Left lung (tissue), 4 donors: ENCODE measurements at regions not wholly inside any gene's neighbourhood (a gene's known extent, or its start where the extent isn't known, plus 50 kb on each side); places are given as distances from the start of the nearest gene placed in this dataset.
A peak's percentile ranks its signal among the peaks of the same experiment; 100 is the strongest.
"Not testable (repeated sequence)": the region's sequence is repeated elsewhere in the genome, so short reads cannot be mapped to it uniquely, and the experiment has no call there.

Source experiments
- ATAC-seq: fragments of 200-7000 bp; cut with Tn5 transposase; one replicate; pipeline ENCODE4 v1.9.1; 2020; ENCODE audit warnings: moderate library complexity
- DNase-seq, 4 donors: peaks; one replicate each; pipeline ENCODE4 v3.0.0-alpha.2; 2013 to 2020
- H3K27ac ChIP-seq, 2 donors: fragments of 200-600 bp; sonication (generic) in 1 of 2; one replicate each; pipeline versions ENCODE4 v1.5.0 to v1.8.0; 2020 to 2021
- H3K27me3 ChIP-seq, 2 donors: fragments of 200-600 bp; sonication (generic) in 1 of 2; one replicate each; pipeline versions ENCODE4 v1.5.0 to v1.8.0; 2020 to 2021
- H3K36me3 ChIP-seq, 2 donors: fragments of 200-600 bp; sonication (generic) in 1 of 2; one replicate each; pipeline versions ENCODE4 v1.5.0 to v1.8.0; 2020 to 2021
- H3K4me1 ChIP-seq, 2 donors: fragments of 200-600 bp; one replicate each; pipeline ENCODE4 v1.8.0; 2021
- H3K4me3 ChIP-seq, 2 donors: fragments of 200-600 bp; sonication (generic) in 1 of 2; one replicate each; pipeline versions ENCODE4 v1.5.0 to v1.8.0; 2020 to 2021; ENCODE audit warnings: mild to moderate bottlenecking in 1 of 2
- H3K9me3 ChIP-seq, 2 donors: fragments of 200-600 bp; sonication (generic) in 1 of 2; one replicate each; pipeline versions ENCODE4 v1.5.0 to v1.8.0; 2020 to 2021
- intact Hi-C, 2 donors: fragments of 100-400 bp; cut with DNase I; formaldehyde crosslinking; loops; one replicate each; pipeline versions ENCODE4 v1.11.2 to v1.14.2; 2022
- TF ChIP-seq, protein P1 (sequence below), 2 donors: fragments of 200-600 bp; sonication (generic) in 1 of 2; IDR thresholded peaks; one replicate each; pipeline versions ENCODE4 v1.5.0 to v1.8.0; 2021; ENCODE audit warnings: antibody characterized with exemption in 2 of 2
- donor health status: DM: no; HTN: yes; CAD: no.
- donor health status: DM: no; HTN: no; CAD: no.

DNA sequence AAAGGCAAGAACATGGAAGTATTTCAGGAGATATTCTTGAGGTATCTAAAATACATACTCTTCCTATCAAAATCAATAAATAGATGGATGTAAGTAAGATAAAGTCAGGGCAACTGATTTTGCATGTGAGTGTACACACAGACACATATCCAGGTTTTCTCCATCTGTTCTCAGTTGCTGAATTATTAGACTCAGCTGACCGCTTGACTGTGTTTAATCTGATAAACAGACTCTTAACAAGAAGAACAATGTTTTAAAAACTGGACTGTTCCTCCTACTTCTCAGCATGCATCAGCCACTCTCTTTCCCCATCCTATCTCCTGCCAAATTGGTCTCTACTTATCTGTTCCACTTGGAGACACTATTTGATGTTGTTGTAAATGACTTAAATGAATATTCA is 73.5 kb downstream of the GOLGA8G start:
- Histone ChIP-seq H3K27me3 (peaks cover 22 to 34% of the 10 kb centered on the region in 2 donors), H3K27ac (no peak overlapping the region), H3K4me1 (no peaks in the 10 kb centered on the region), H3K4me3 (no peak overlapping the region), H3K36me3 (no peaks in the 10 kb centered on the region), H3K9me3 (no peaks in the 10 kb centered on the region)
- intact Hi-C loops: no loop called here
- no peak for DNase-seq
- no peak for ATAC-seq
- TF ChIP-seq, protein P1, sequence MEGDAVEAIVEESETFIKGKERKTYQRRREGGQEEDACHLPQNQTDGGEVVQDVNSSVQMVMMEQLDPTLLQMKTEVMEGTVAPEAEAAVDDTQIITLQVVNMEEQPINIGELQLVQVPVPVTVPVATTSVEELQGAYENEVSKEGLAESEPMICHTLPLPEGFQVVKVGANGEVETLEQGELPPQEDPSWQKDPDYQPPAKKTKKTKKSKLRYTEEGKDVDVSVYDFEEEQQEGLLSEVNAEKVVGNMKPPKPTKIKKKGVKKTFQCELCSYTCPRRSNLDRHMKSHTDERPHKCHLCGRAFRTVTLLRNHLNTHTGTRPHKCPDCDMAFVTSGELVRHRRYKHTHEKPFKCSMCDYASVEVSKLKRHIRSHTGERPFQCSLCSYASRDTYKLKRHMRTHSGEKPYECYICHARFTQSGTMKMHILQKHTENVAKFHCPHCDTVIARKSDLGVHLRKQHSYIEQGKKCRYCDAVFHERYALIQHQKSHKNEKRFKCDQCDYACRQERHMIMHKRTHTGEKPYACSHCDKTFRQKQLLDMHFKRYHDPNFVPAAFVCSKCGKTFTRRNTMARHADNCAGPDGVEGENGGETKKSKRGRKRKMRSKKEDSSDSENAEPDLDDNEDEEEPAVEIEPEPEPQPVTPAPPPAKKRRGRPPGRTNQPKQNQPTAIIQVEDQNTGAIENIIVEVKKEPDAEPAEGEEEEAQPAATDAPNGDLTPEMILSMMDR (IDR thresholded peaks at IDR 0.05): no peak

- ATAC-seq, intact Hi-C loops: not testable (repeated sequence)
Measured at GRCh38 chr15:28457396-28457932, 75.3 kb downstream of the GOLGA8G start.

DNA sequence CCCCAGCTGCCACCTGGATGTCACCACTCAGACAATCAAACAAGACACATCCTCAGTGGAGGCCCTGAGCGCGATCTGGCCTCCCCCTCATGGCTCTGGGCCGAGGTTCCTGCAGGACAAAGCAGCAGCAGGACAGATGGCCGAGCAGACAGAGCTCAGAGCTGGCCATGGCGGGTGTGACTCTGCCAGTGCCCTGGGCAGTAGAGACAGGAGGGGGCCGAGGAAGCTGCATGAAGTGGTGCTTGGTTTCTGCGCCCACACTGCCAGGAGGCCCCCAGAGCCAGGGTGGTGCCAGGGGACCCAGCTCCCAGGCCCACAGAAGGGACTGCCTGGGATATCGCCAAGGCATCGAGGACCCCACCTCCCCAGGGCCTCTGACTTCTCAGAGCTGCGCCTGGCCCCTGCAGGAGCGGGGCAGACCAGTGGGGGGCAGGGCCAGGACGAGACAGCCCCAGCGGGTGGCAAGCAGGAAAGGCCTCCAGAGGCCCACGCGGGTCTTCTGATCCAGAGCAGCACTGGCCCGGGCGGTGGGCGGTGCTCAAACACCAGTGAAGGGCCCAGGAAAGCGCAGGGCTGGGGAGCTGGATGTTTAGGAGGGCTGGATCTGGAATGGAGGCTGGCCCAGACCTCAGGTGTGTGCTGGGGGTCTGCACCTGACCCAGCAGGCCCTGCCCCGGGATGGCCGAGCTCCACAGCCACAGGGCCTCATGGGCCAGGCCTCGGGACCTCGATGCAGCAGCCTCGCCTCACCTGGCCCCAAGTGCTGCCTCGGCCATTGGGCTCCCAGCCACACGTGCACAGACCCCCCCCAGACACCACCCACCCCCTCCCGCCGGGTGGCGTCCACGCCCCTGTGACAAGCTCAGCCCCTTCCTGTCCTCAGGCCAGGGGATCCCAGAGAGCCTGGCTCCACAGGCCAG is 76.0 kb downstream of the GOLGA8G start:
- H3K27me3 ChIP-seq: peaks cover 22 to 38% of the 10 kb centered on the region in 2 donors
- no peak overlapping the region for H3K4me3 ChIP-seq
- no peak for ATAC-seq
- peak in 2 of 4 donors; percentile 40 to 84 for DNase-seq
- H3K27ac ChIP-seq: no peak overlapping the region
- intact Hi-C loops: no loop called here
- H3K36me3 ChIP-seq: no peaks in the 10 kb centered on the region
- TF ChIP-seq, protein P1 (IDR thresholded peaks at IDR 0.05): no peak
- H3K9me3 ChIP-seq: no peaks in the 10 kb centered on the region
- H3K4me1 ChIP-seq: no peaks in the 10 kb centered on the region

More at GRCh38 chr15:28457396-28457932, 75.3 kb downstream of the GOLGA8G start:
- peaks cover 22 to 38% of the 10 kb centered on the region in 2 donors for H3K27me3 ChIP-seq
- DNase-seq: peak in 1 of 4 donors; percentile 87
- H3K9me3 ChIP-seq, H3K27ac ChIP-seq, H3K4me3 ChIP-seq, H3K4me1 ChIP-seq, H3K36me3 ChIP-seq: not testable (repeated sequence)

GRCh38 chr15:28455537-28456475 is 77.0 kb downstream of the GOLGA8G start:
- intact Hi-C loops, ATAC-seq, H3K27ac ChIP-seq, H3K4me3 ChIP-seq, H3K36me3 ChIP-seq, H3K4me1 ChIP-seq, H3K9me3 ChIP-seq: not testable (repeated sequence)
- DNase-seq: peak in 2 of 4 donors; percentile 35 to 83
- H3K27me3 ChIP-seq: peaks cover 22 to 38% of the 10 kb centered on the region in 2 donors

GRCh38 chr15:28454751-28455220 is 76.3 kb downstream of the GOLGA8F start:
- H3K27ac ChIP-seq, H3K36me3 ChIP-seq, ATAC-seq, H3K4me3 ChIP-seq, H3K9me3 ChIP-seq, H3K4me1 ChIP-seq, intact Hi-C loops: not testable (repeated sequence)
- DNase-seq: peak in 2 of 4 donors; percentile 33 to 65
- peaks cover 22 to 38% of the 10 kb centered on the region in 2 donors for H3K27me3 ChIP-seq
